Type B pancreatic cell (in vitro differentiated cells): ENCODE measurements at regions not wholly inside any gene's neighbourhood (a gene's known extent, or its start where the extent isn't known, plus 50 kb on each side); places are given as distances from the start of the nearest gene placed in this dataset.

ENCODE experiments used
- DNase-seq: peaks from one replicate; pipeline ENCODE4 v3.0.0; 2021; ENCODE audit warnings: mixed read lengths; ENCODE audit not compliant: unreplicated experiment; ENCODE audit errors: extremely low spot score
- H3K27ac Mint-ChIP-seq: 2 replicates; pipeline ENCODE4 v1.8.0; 2021; ENCODE audit warnings: mild to moderate bottlenecking, mixed read lengths
- H3K27me3 Mint-ChIP-seq: 2 replicates; pipeline ENCODE4 v1.8.0; 2021; ENCODE audit warnings: mixed read lengths
- H3K36me3 Mint-ChIP-seq: 2 replicates; pipeline ENCODE4 v1.8.0; 2021; ENCODE audit warnings: mixed read lengths
- H3K4me1 Mint-ChIP-seq: one replicate; pipeline ENCODE4 v1.8.0; 2021; ENCODE audit warnings: mixed read lengths; ENCODE audit not compliant: unreplicated experiment
- H3K4me3 Mint-ChIP-seq: 2 replicates; pipeline ENCODE4 v1.8.0; 2021; ENCODE audit warnings: mild to moderate bottlenecking, mixed read lengths
- H3K9me3 Mint-ChIP-seq: 2 replicates; pipeline ENCODE4 v1.8.0; 2021; ENCODE audit warnings: mixed read lengths
- TF ChIP-seq, protein P1 (sequence below): fragments of 200-600 bp; sonication (generic); conservative IDR thresholded peaks from 2 replicates; pipeline ENCODE4 v1.5.0; 2021; ENCODE audit warnings: antibody characterized with exemption, mild to moderate bottlenecking

DNA sequence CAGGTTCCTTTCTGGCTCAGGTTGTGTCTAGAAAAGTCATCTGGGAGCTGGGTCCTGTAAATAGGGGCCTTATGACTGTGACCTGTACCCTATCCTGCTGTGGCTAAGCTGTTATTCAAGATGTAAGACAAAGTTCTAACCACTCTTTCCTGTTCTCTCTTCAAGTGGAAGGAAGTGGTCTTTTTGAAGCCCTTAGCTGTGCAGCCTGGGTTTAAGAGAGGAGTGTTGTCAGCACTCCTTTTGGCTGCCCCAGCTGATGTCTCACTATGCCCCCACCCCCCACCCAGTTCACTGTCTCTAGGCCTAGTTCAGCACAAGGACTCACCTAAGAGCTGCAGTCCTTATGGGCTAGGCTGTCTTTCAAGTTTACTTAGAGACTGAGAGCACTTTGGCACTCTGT is 1069.5 kb downstream of the FAM133A start:
- H3K4me3 Mint-ChIP-seq: no peak overlapping the region
- H3K36me3 Mint-ChIP-seq: no peaks in the 10 kb centered on the region
- H3K27me3 Mint-ChIP-seq: no peaks in the 10 kb centered on the region
- H3K9me3 Mint-ChIP-seq: no peaks in the 10 kb centered on the region
- no peak overlapping the region for H3K27ac Mint-ChIP-seq
- TF ChIP-seq, protein P1, sequence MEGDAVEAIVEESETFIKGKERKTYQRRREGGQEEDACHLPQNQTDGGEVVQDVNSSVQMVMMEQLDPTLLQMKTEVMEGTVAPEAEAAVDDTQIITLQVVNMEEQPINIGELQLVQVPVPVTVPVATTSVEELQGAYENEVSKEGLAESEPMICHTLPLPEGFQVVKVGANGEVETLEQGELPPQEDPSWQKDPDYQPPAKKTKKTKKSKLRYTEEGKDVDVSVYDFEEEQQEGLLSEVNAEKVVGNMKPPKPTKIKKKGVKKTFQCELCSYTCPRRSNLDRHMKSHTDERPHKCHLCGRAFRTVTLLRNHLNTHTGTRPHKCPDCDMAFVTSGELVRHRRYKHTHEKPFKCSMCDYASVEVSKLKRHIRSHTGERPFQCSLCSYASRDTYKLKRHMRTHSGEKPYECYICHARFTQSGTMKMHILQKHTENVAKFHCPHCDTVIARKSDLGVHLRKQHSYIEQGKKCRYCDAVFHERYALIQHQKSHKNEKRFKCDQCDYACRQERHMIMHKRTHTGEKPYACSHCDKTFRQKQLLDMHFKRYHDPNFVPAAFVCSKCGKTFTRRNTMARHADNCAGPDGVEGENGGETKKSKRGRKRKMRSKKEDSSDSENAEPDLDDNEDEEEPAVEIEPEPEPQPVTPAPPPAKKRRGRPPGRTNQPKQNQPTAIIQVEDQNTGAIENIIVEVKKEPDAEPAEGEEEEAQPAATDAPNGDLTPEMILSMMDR: no peak
- no peaks in the 10 kb centered on the region for H3K4me1 Mint-ChIP-seq
- DNase-seq: no peak

GRCh38 chrX:94744786-94745185 is 1070.8 kb downstream of the FAM133A start:
- Mint-ChIP-seq H3K27ac (no peak overlapping the region), H3K4me3 (no peak overlapping the region), H3K4me1 (no peaks in the 10 kb centered on the region), H3K27me3 (no peaks in the 10 kb centered on the region), H3K36me3 (no peaks in the 10 kb centered on the region), H3K9me3 (no peaks in the 10 kb centered on the region)
- no peak for DNase-seq
- TF ChIP-seq, protein P1: no peak

DNA sequence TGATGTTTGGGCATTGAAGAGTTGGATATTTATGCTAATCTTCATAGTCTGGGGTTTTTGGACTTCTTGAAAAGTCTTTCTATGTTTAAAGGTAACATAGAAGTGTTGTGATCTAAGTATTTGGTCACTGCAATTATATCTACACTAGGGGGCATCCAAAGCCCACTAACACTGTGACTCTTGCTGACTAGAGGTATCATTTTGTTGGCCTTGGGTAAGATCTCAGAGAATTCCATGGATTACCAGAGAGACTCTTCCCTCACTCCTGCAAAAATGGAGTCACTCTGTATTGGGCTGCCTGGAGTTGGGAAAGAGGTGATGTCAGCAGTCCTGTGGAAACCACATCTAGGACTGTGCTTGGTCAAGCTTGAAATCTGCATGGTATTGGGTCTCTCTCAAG is 1077.6 kb downstream of the FAM133A start:
- Mint-ChIP-seq H3K4me1 (no peaks in the 10 kb centered on the region), H3K9me3 (no peaks in the 10 kb centered on the region), H3K36me3 (no peaks in the 10 kb centered on the region), H3K27me3 (no peaks in the 10 kb centered on the region), H3K4me3 (no peak overlapping the region), H3K27ac (no peak overlapping the region)
- TF ChIP-seq, protein P1: peak; percentile 55
- DNase-seq: no peak

DNA sequence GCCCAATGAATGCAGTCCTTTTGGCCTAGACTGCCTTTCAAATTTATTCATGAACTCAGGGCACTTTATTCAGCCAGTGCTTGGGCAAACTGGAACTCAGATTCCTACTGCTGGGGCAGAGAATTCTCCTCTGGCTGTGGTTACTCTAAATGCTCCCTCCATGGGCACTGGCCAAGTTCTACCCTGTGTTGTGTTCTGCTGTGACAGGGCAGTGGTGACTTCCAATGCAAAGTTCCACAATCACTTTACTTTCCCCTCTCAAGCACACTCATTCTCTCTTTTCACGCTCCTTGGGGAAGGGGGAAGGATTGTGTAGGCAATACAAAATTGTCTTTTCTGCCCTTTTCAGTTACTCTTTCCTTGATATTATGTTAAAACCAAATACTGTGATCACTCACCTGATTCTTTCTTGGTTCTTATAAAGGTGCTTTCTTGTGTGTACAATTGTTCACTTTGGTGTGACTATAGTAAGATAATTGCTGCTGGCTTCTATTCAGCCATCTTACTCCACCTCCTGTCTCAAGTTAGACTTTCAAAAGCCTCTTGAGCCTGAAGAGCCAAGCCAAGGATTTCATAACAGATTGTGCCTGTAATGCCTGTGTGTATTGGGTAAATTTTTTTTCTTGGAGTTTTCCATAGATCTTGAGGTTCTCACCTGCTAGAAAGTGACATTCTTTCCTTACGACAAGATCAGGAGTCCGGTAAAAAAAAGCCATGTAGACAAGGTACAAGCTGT is 1078.6 kb downstream of the FAM133A start:
- Mint-ChIP-seq H3K4me3 (no peak overlapping the region), H3K4me1 (no peaks in the 10 kb centered on the region), H3K9me3 (no peaks in the 10 kb centered on the region), H3K27me3 (no peaks in the 10 kb centered on the region), H3K27ac (no peak overlapping the region), H3K36me3 (no peaks in the 10 kb centered on the region)
- TF ChIP-seq, protein P1: no peak
- DNase-seq: no peak

DNA sequence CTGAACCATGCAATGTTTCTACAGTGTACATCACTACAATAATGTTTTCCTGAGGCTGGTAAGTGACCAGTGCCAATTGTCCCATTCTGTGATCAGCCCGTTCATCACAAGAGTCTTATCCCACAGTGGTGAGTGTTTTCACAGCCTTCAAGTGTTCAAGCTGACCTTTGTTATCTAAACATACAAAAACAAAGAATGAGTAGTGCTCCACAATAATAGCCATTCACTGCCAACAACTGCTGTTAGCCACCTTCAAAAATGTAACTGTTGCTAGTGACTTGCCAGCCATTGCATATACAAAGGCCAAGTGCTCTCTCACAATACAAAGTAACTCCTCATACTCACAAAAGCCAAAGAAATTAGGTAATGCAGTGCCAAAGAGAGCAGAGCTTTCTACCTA is 1084.1 kb downstream of the FAM133A start:
- H3K27ac Mint-ChIP-seq: no peak overlapping the region
- TF ChIP-seq, protein P1: no peak
- no peak for DNase-seq
- no peaks in the 10 kb centered on the region for H3K27me3 Mint-ChIP-seq
- H3K36me3 Mint-ChIP-seq: no peaks in the 10 kb centered on the region
- H3K4me3 Mint-ChIP-seq: no peak overlapping the region
- no peaks in the 10 kb centered on the region for H3K9me3 Mint-ChIP-seq
- H3K4me1 Mint-ChIP-seq: no peaks in the 10 kb centered on the region
